ENCODE measurements at regions not wholly inside any gene's neighbourhood (a gene's known extent, or its start where the extent isn't known, plus 50 kb on each side); places are given as distances from the start of the nearest gene placed in this dataset.

DNA sequence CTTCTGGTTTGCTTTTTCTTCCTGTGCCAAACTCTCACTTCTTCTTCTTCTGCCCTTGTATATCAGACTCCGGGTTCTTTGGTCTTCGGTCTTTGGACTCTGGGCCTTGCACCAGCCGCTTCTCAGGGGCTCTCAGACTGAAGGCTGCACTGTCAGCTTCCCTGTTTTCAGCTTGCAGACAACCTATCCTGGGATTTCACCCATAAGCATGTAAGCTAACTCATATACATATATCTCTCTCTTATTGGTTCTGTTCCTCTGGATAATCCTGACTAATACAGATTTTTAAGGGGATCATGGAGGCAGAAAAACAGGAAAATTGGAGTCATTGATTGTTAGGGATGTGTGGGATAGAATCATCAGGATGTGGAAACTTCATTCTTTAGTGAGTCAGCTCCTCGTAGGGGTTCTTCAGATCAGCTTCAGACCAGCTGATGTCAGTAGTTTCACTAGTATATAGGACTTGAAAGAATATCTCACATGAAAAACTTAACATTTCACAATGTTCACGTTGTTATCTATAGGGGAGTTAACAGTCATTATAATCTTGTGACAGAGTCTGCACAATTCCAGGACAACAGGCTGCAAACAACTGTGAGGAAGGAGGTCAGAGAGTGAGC, 102.9 kb downstream of the RASSF9 start:
- H3K36me3 ChIP-seq (ENCODE audit: control insufficient read depth, insufficient read depth, low read length): no peaks in the 10 kb centered on the region
- no peak for DNase-seq (ENCODE audit: low read depth)
- ChIA-PET CTCF (no interaction called here), POLR2A (no interaction called here)
- H3K4me3 ChIP-seq (ENCODE audit: low read depth, low read length): no peak overlapping the region
- TF ChIP-seq, protein P1, sequence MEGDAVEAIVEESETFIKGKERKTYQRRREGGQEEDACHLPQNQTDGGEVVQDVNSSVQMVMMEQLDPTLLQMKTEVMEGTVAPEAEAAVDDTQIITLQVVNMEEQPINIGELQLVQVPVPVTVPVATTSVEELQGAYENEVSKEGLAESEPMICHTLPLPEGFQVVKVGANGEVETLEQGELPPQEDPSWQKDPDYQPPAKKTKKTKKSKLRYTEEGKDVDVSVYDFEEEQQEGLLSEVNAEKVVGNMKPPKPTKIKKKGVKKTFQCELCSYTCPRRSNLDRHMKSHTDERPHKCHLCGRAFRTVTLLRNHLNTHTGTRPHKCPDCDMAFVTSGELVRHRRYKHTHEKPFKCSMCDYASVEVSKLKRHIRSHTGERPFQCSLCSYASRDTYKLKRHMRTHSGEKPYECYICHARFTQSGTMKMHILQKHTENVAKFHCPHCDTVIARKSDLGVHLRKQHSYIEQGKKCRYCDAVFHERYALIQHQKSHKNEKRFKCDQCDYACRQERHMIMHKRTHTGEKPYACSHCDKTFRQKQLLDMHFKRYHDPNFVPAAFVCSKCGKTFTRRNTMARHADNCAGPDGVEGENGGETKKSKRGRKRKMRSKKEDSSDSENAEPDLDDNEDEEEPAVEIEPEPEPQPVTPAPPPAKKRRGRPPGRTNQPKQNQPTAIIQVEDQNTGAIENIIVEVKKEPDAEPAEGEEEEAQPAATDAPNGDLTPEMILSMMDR (IDR thresholded peaks at IDR 0.05; ENCODE audit: insufficient read depth, low read depth, low read length): no peak
- no peaks in the 10 kb centered on the region for H3K27me3 ChIP-seq (ENCODE audit: control insufficient read depth, insufficient read depth, low read length)

- H3K36me3 ChIP-seq (ENCODE audit: control insufficient read depth, insufficient read depth, low read length): no peaks in the 10 kb centered on the region
- no peak overlapping the region for H3K4me3 ChIP-seq (ENCODE audit: low read depth, low read length)
- DNase-seq (ENCODE audit: low read depth): no peak
- ChIA-PET CTCF (no interaction called here), POLR2A (no interaction called here)
- H3K27me3 ChIP-seq (ENCODE audit: control insufficient read depth, insufficient read depth, low read length): no peaks in the 10 kb centered on the region
- TF ChIP-seq, protein P1 (IDR thresholded peaks at IDR 0.05; ENCODE audit: insufficient read depth, low read depth, low read length): no peak
Measured at GRCh38 chr12:85733984-85734383, 102.2 kb downstream of the RASSF9 start.

DNA sequence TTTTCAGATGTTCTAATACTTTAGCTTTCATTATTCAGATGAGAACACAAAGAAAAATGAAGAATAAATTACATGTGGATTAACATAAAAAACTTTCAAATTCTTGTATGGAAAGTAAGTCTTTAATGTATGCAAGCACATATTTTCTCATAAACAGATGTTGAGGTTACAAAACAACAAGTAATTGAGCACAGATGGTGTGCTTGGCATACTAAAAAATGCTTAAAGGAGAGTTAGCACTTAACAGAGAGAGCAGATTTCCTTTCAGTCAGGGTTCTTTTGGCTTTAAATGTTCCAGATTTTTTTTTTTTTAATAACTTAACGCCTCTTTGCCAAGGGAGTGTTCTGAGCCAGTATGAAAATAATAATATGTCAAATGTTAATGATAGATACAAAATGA, 96.0 kb downstream of the RASSF9 start:
- Histone ChIP-seq H3K27me3 (ENCODE audit: control insufficient read depth, insufficient read depth, low read length) (no peaks in the 10 kb centered on the region), H3K4me3 (ENCODE audit: low read depth, low read length) (no peak overlapping the region), H3K36me3 (ENCODE audit: control insufficient read depth, insufficient read depth, low read length) (no peaks in the 10 kb centered on the region)
- TF ChIP-seq, protein P1 (IDR thresholded peaks at IDR 0.05; ENCODE audit: insufficient read depth, low read depth, low read length): no peak
- ChIA-PET CTCF (no interaction called here), POLR2A (no interaction called here)
- no peak for DNase-seq (ENCODE audit: low read depth)

DNA sequence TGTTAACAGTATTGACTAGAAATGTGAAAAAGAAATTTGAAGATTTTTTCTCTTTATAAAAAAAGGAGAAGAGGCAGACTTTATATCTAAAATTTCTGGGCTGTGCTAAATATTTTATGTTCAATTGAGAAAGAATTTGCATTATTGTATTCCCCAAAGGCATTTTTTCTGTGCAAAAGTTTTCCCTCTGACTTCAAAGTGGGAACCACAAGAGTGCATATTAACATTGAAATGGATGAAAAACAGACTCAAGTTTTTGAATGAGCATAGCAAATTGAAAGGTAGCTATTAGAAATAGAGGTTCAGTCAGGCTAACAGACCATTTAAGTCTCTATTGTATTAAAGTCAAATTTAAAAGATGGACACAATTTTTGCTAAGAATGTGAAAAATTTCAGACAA, 95.2 kb downstream of the RASSF9 start:
- TF ChIP-seq, protein P1 (IDR thresholded peaks at IDR 0.05; ENCODE audit: insufficient read depth, low read depth, low read length): no peak
- ChIA-PET CTCF (no interaction called here), POLR2A (no interaction called here)
- Histone ChIP-seq H3K4me3 (ENCODE audit: low read depth, low read length) (no peak overlapping the region), H3K36me3 (ENCODE audit: control insufficient read depth, insufficient read depth, low read length) (no peaks in the 10 kb centered on the region), H3K27me3 (ENCODE audit: control insufficient read depth, insufficient read depth, low read length) (no peaks in the 10 kb centered on the region)
- DNase-seq (ENCODE audit: low read depth): no peak

DNA sequence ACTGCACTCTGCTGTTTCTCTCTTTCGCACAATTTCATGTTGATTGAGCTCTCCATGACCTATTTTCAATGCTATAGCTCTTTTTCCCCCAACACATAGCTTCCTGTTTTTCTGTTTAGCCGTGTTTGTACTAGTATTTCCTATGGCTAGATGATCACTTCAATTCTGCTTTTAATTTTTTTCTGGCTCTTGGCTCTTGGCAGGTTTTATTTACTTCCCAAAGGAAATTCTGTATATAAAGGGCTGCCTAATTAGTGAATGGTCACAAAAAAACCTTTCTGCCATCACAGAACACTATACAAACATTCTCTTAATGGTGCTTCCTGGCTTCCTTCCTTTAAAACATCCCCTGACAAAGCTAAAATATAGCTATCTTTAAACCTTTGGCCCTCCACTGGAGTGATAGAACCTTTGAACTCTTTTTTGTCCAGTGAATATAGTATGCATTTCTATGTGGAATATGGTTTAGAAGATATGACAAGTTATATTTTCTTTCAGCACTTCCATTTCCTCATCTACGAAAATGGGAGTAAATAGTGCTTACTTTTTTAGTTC, 88.2 kb downstream of the RASSF9 start:
- no peak for DNase-seq (ENCODE audit: low read depth)
- no peaks in the 10 kb centered on the region for H3K36me3 ChIP-seq (ENCODE audit: control insufficient read depth, insufficient read depth, low read length)
- TF ChIP-seq, protein P1 (IDR thresholded peaks at IDR 0.05; ENCODE audit: insufficient read depth, low read depth, low read length): no peak
- no peaks in the 10 kb centered on the region for H3K27me3 ChIP-seq (ENCODE audit: control insufficient read depth, insufficient read depth, low read length)
- POLR2A ChIA-PET: no interaction called here
- CTCF ChIA-PET: no interaction called here
- H3K4me3 ChIP-seq (ENCODE audit: low read depth, low read length): no peak overlapping the region
